ENCODE measurements at regions not wholly inside any gene's neighbourhood (a gene's known extent, or its start where the extent isn't known, plus 50 kb on each side); places are given as distances from the start of the nearest gene placed in this dataset.

- DNase-seq, result no peak
- ATAC-seq (replicated peaks), result no peak
- Mint-ChIP-seq H3K36me3 (ENCODE audit: insufficient read depth) (no peaks in the 10 kb centered on the region), H3K9me3 (no peaks in the 10 kb centered on the region), H3K27ac (peak overlapping the region in 1 of 2 donors; percentile 89), H3K4me1 (ENCODE audit: low read depth in 2 of 2) (peaks cover 60% of the 10 kb centered on the region in 2 donors), H3K27me3 (no peaks in the 10 kb centered on the region), H3K4me3 (peak overlapping the region; percentile 56 to 63)
Observed at GRCh38 chr1:229032375-229032774, 238.5 kb upstream of the RAB4A start.

GRCh38 chr1:229033480-229033879 is 237.4 kb upstream of the RAB4A start:
- Mint-ChIP-seq H3K4me3 (peak overlapping the region in 1 of 2 donors; percentile 56), H3K27me3 (peaks cover 0 to 11% of the 10 kb centered on the region in 2 donors), H3K27ac (peak overlapping the region; percentile 35 to 89), H3K36me3 (ENCODE audit: insufficient read depth) (no peaks in the 10 kb centered on the region), H3K4me1 (ENCODE audit: low read depth in 2 of 2) (peaks cover 58% of the 10 kb centered on the region in 2 donors), H3K9me3 (no peaks in the 10 kb centered on the region)
- DNase-seq (no peak), ATAC-seq (replicated peaks) (no peak)

GRCh38 chr1:229034342-229034741 is 236.6 kb upstream of the RAB4A start:
- Mint-ChIP-seq H3K4me3 (peak overlapping the region in 1 of 2 donors; percentile 56), H3K4me1 (ENCODE audit: low read depth in 2 of 2) (peaks cover 62 to 63% of the 10 kb centered on the region in 2 donors), H3K27ac (peak overlapping the region; percentile 65 to 89), H3K9me3 (no peaks in the 10 kb centered on the region), H3K36me3 (ENCODE audit: insufficient read depth) (no peaks in the 10 kb centered on the region), H3K27me3 (peaks cover 0 to 20% of the 10 kb centered on the region in 2 donors)
- ATAC-seq (replicated peaks), result no peak
- no peak for DNase-seq

- no peaks in the 10 kb centered on the region for H3K9me3 Mint-ChIP-seq
- ATAC-seq (replicated peaks) (peak; percentile 66), DNase-seq (no peak)
- H3K27me3 Mint-ChIP-seq, result peaks cover 4 to 28% of the 10 kb centered on the region in 2 donors
- H3K4me1 Mint-ChIP-seq (ENCODE audit: low read depth in 2 of 2), result peaks cover 62 to 63% of the 10 kb centered on the region in 2 donors
- H3K4me3 Mint-ChIP-seq, result peak overlapping the region; percentile 56 to 64
- no peaks in the 10 kb centered on the region for H3K36me3 Mint-ChIP-seq (ENCODE audit: insufficient read depth)
- H3K27ac Mint-ChIP-seq, result peak overlapping the region; percentile 65 to 89
Observed at GRCh38 chr1:229035054-229035747, 235.7 kb upstream of the RAB4A start.

- peak overlapping the region; percentile 56 to 64 for H3K4me3 Mint-ChIP-seq
- peaks cover 9 to 32% of the 10 kb centered on the region in 2 donors for H3K27me3 Mint-ChIP-seq
- H3K9me3 Mint-ChIP-seq, result no peaks in the 10 kb centered on the region
- peak overlapping the region; percentile 65 to 89 for H3K27ac Mint-ChIP-seq
- H3K36me3 Mint-ChIP-seq (ENCODE audit: insufficient read depth), result no peaks in the 10 kb centered on the region
- ATAC-seq (replicated peaks) (no peak), DNase-seq (no peak)
- peaks cover 62% of the 10 kb centered on the region in 2 donors for H3K4me1 Mint-ChIP-seq (ENCODE audit: low read depth in 2 of 2)
Observed at GRCh38 chr1:229035748-229036082, 235.2 kb upstream of the RAB4A start.

- peak overlapping the region in 1 of 2 donors; percentile 89 for H3K27ac Mint-ChIP-seq
Observed at GRCh38 chr1:229037806-229038405, 233.0 kb upstream of the RAB4A start.

GRCh38 chr1:229040630-229041358 is 230.1 kb upstream of the RAB4A start:
- H3K27ac Mint-ChIP-seq, result no peak overlapping the region
- no peak overlapping the region for H3K4me3 Mint-ChIP-seq
- peaks cover 20 to 21% of the 10 kb centered on the region in 2 donors for H3K4me1 Mint-ChIP-seq (ENCODE audit: low read depth in 2 of 2)
- H3K27me3 Mint-ChIP-seq, result peaks cover 11 to 42% of the 10 kb centered on the region in 2 donors
- H3K9me3 Mint-ChIP-seq, result no peaks in the 10 kb centered on the region
- ATAC-seq (replicated peaks) (no peak), DNase-seq (no peak)
- H3K36me3 Mint-ChIP-seq (ENCODE audit: insufficient read depth), result peaks cover 2% of the 10 kb centered on the region

More at GRCh38 chr1:229037806-229038405, 233.0 kb upstream of the RAB4A start:
- Mint-ChIP-seq H3K9me3 (no peaks in the 10 kb centered on the region), H3K4me3 (no peak overlapping the region), H3K4me1 (ENCODE audit: low read depth in 2 of 2) (peaks cover 48 to 50% of the 10 kb centered on the region in 2 donors), H3K27me3 (peaks cover 11 to 35% of the 10 kb centered on the region in 2 donors), H3K36me3 (ENCODE audit: insufficient read depth) (no peaks in the 10 kb centered on the region)
- no peak for DNase-seq
- no peak for ATAC-seq (replicated peaks)

- no peak overlapping the region for H3K27ac Mint-ChIP-seq
- H3K4me3 Mint-ChIP-seq, result no peak overlapping the region
- H3K36me3 Mint-ChIP-seq (ENCODE audit: insufficient read depth), result peaks cover 2% of the 10 kb centered on the region
- DNase-seq (no peak), ATAC-seq (replicated peaks) (no peak)
- H3K27me3 Mint-ChIP-seq, result peaks cover 11 to 52% of the 10 kb centered on the region in 2 donors
- no peaks in the 10 kb centered on the region for H3K9me3 Mint-ChIP-seq
- H3K4me1 Mint-ChIP-seq (ENCODE audit: low read depth in 2 of 2), result peaks cover 8 to 9% of the 10 kb centered on the region in 2 donors
Observed at GRCh38 chr1:229041946-229042345, 229.0 kb upstream of the RAB4A start.

- Mint-ChIP-seq H3K9me3 (no peaks in the 10 kb centered on the region), H3K27ac (no peak overlapping the region), H3K27me3 (peaks cover 11 to 53% of the 10 kb centered on the region in 2 donors), H3K4me3 (no peak overlapping the region), H3K36me3 (ENCODE audit: insufficient read depth) (peaks cover 2% of the 10 kb centered on the region), H3K4me1 (ENCODE audit: low read depth in 2 of 2) (peaks cover 7 to 8% of the 10 kb centered on the region in 2 donors)
- no peak for ATAC-seq (replicated peaks)
- DNase-seq, result no peak
Observed at GRCh38 chr1:229042482-229042881, 228.4 kb upstream of the RAB4A start.

- Mint-ChIP-seq H3K4me1 (ENCODE audit: low read depth in 2 of 2) (peaks cover 7 to 8% of the 10 kb centered on the region in 2 donors), H3K4me3 (no peak overlapping the region), H3K36me3 (ENCODE audit: insufficient read depth) (peaks cover 2% of the 10 kb centered on the region), H3K9me3 (no peaks in the 10 kb centered on the region), H3K27ac (no peak overlapping the region), H3K27me3 (peaks cover 12 to 47% of the 10 kb centered on the region in 2 donors)
- ATAC-seq (replicated peaks) (no peak), DNase-seq (no peak)
Observed at GRCh38 chr1:229043115-229043514, 227.8 kb upstream of the RAB4A start.

- Mint-ChIP-seq H3K27me3 (peaks cover 12 to 28% of the 10 kb centered on the region in 2 donors), H3K36me3 (ENCODE audit: insufficient read depth) (peaks cover 2% of the 10 kb centered on the region)
- DNase-seq, result no peak
Observed at GRCh38 chr1:229046251-229046853, 224.6 kb upstream of the RAB4A start.

GRCh38 chr1:229047161-229047839 is 223.6 kb upstream of the RAB4A start:
- Mint-ChIP-seq H3K36me3 (ENCODE audit: insufficient read depth) (peaks cover 2% of the 10 kb centered on the region), H3K4me1 (ENCODE audit: low read depth in 2 of 2) (peaks cover 9 to 13% of the 10 kb centered on the region in 2 donors), H3K27me3 (peaks cover 12 to 28% of the 10 kb centered on the region in 2 donors), H3K4me3 (no peak overlapping the region), H3K27ac (no peak overlapping the region), H3K9me3 (peaks cover 5 to 8% of the 10 kb centered on the region in 2 donors)
- DNase-seq (no peak), ATAC-seq (replicated peaks) (no peak)

More at GRCh38 chr1:229046251-229046853, 224.6 kb upstream of the RAB4A start:
- no peak for ATAC-seq (replicated peaks)
- H3K4me3 Mint-ChIP-seq, result no peak overlapping the region
- peaks cover under 1 to 3% of the 10 kb centered on the region in 2 donors for H3K9me3 Mint-ChIP-seq
- H3K27ac Mint-ChIP-seq, result no peak overlapping the region
- H3K4me1 Mint-ChIP-seq (ENCODE audit: low read depth in 2 of 2), result peaks cover 5 to 9% of the 10 kb centered on the region in 2 donors

Measured in effector memory CD8-positive, alpha-beta T cell (primary cell).